PC-3 (cell line): ENCODE measurements at regions not wholly inside any gene's neighbourhood (a gene's known extent, or its start where the extent isn't known, plus 50 kb on each side); places are given as distances from the start of the nearest gene placed in this dataset.

Experiments used
- CTCF ChIP-seq: fragments of 300-600 bp; sonication (generic); conservative IDR thresholded peaks from 2 replicates; pipeline ENCODE4 v1.5.1; 2017; ENCODE audit warnings: antibody characterized with exemption, low read depth, mild to moderate bottlenecking, low read length
- EZH2 ChIP-seq: fragments of 300-600 bp; sonication (generic); IDR thresholded peaks from one replicate; pipeline ENCODE4 v1.6.1; 2017; ENCODE audit warnings: antibody characterized with exemption, mild to moderate bottlenecking, low read length; ENCODE audit not compliant: unreplicated experiment
- EZH2phosphoT487 ChIP-seq: fragments of 300-600 bp; sonication (generic); IDR thresholded peaks from 2 replicates; pipeline ENCODE4 v1.6.1; 2018; ENCODE audit warnings: mild to moderate bottlenecking, antibody characterized with exemption, low read length, borderline replicate concordance

GRCh38 chrX:462853-463252, 76.1 kb upstream of the PPP2R3B start:
- TF ChIP-seq EZH2 (no peak), CTCF (no peak), EZH2phosphoT487 (no peak)
